Activated naive CD8-positive, alpha-beta T cell treated with anti-CD3 and anti-CD28 coated beads, Interleukin-2, amount 50 U/mL, for 24 hours (primary cell): ENCODE measurements at regions not wholly inside any gene's neighbourhood (a gene's known extent, or its start where the extent isn't known, plus 50 kb on each side); places are given as distances from the start of the nearest gene placed in this dataset.
"Not testable (repeated sequence)": the region's sequence is repeated elsewhere in the genome, so short reads cannot be mapped to it uniquely, and the experiment has no call there.

Source experiments
- ATAC-seq: fragments of 150-1000 bp; cut with Tn5 transposase; one replicate; pipeline ENCODE4 v1.10.0; 2021
- DNase-seq: peaks from one replicate; pipeline ENCODE4 v3.0.0; 2021
- H3K27ac Mint-ChIP-seq: one replicate; pipeline ENCODE4 v1.8.0; 2021; ENCODE audit warnings: mild to moderate bottlenecking, mixed read lengths
- H3K27me3 Mint-ChIP-seq: one replicate; pipeline ENCODE4 v1.8.0; 2021; ENCODE audit warnings: mixed read lengths
- H3K36me3 Mint-ChIP-seq: one replicate; pipeline ENCODE4 v1.8.0; 2021; ENCODE audit warnings: low read depth, mixed read lengths
- H3K4me1 Mint-ChIP-seq: one replicate; pipeline ENCODE4 v1.8.0; 2021; ENCODE audit warnings: mixed read lengths
- H3K4me3 Mint-ChIP-seq: one replicate; pipeline ENCODE4 v1.8.0; 2021; ENCODE audit warnings: mild to moderate bottlenecking, moderate library complexity, mixed read lengths
- H3K9me3 Mint-ChIP-seq: one replicate; pipeline ENCODE4 v1.8.0; 2021; ENCODE audit warnings: mixed read lengths

DNA sequence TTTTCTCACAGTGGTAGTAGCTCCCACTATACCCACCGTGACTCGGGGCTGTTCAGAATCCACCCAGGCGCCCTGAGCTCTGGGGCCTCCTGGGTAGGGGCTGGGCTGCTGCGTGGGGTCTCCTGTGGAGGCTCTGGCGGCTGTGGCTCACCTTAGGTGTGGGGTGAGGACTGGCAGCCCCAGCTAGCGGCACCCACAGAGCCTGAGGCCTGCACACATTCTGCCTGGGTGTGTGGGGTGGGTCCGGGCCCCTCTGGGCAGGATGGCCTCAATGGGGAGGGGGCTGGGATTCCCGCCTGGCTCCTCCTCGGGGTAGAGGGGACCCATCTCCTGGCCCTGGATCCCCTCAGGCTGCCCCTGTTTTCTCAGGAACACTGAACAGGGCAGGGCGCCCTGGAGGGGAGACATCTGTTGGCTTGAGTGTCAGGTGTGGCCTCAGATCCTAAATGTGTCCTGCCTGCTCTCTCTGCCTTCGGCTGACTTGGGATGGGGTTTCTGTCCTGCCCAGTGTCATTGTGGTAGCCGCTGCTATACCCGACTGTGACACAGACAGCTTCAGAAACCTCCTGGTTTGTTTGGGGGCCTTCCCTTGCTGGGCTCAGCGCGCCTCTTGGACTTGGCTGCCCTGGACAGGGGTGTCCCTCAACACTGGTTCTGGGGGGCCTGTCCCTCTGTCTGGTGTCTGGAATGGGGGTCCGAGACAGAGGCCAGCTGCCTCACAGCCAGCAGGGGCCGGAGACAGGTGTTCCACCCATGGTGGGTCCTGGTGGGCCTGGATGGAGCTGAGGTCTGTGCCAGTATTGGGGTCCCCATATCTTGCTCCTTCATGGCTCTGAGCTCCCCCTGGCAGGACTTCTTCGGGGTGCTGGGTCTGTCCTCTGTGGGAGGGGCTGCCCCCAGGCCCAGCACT is 354.9 kb downstream of the TMEM121 start:
- ATAC-seq (no peak), DNase-seq (no peak)
- Mint-ChIP-seq H3K27me3 (no peaks in the 10 kb centered on the region), H3K4me1 (peaks cover 3% of the 10 kb centered on the region), H3K36me3 (no peaks in the 10 kb centered on the region), H3K4me3 (no peak overlapping the region), H3K27ac (no peak overlapping the region), H3K9me3 (no peaks in the 10 kb centered on the region)

DNA sequence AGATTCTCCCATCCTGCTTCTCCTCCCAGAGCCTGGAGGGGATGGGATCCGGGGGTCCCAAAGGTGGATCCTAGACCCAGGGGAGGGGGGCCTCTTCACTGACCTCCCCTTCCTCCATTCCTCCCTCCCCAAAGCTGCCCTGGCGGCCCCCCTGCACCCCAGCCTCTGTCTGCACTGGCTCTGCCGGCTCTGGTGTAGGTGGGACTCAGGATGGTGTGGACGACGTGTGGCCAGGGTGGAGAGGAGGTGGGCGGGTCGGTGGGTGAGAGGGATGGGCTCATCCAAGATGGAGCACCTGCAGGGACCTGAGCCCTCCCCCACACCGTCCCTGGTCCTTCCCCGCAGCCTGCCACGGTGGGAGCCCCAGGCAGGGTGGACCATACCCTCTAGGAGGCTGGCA is 355.6 kb downstream of the TMEM121 start:
- DNase-seq, H3K4me3 Mint-ChIP-seq, H3K9me3 Mint-ChIP-seq, ATAC-seq, H3K27ac Mint-ChIP-seq, H3K4me1 Mint-ChIP-seq, H3K36me3 Mint-ChIP-seq, H3K27me3 Mint-ChIP-seq: not testable (repeated sequence)

DNA sequence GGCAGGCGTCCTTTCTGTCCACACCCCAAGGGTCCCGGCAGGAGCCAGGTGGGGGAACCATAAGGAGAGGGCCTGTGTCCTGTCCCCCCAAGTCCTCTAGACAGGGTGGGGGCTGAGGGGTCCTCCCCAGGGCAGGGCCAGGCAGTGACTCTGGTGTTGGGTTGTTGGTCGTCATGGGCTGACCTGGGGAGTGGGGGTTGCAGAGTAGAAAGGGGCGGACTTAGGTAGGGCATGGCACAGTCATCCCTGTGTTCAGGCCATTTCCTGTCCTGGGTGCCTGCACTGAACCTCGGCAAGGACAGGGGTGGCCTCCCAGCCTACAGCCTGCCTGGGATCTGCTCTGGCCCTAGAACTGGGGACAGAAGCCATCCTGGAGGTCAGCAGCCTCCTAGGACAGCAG is 356.2 kb downstream of the TMEM121 start:
- no peak for DNase-seq
- Mint-ChIP-seq H3K36me3 (no peaks in the 10 kb centered on the region), H3K27ac (no peak overlapping the region), H3K4me1 (peaks cover 3% of the 10 kb centered on the region), H3K4me3 (no peak overlapping the region), H3K27me3 (no peaks in the 10 kb centered on the region), H3K9me3 (no peaks in the 10 kb centered on the region)
- no peak for ATAC-seq

DNA sequence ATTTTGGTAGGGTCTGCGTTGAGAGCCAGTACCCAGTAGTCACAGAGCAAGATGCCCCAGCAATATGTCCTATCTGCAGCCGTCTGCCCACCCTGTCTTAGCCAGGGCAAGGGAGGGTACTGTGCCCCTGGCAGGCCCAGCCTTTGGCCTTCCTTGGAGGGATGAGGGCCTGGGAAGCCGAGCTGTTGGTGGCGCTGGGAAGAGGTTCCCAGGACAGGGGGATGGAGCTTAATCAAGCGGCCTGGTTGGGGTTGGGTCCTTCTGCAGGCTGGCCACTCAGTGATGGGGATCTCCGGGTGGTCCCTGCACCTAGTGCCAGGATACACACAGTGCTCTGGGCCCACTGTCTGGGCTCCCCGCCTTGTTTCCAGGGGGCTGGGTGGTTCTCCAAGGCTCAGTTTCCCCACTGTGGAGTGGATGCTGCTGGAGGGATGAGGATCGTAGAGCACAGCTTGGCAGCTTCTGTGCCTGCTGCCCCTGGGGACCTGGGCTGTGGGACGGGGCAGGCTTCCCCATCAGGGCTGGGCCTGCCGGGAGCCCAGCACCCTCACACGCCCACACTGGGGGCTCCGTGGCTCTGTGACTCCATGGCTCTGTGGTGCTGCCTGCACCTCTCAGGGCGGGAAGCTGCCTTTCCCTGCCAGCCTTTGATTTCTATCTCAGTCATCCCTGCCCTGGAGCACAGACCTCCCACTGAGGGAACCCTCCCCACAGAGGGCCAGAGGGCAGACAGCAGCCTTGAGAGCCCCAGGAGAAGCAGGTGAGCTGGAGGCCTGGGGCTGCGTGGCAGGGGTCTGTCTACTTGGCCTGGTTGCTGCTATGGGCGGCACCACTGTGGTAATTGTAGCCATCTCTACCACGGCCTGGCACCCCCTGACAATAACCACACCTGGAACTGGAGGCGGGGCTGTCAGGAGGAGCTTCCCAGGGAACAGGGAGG is 357.0 kb downstream of the TMEM121 start:
- DNase-seq (no peak), ATAC-seq (no peak)
- Mint-ChIP-seq H3K4me3 (no peak overlapping the region), H3K36me3 (no peaks in the 10 kb centered on the region), H3K4me1 (peaks cover 6% of the 10 kb centered on the region), H3K27ac (no peak overlapping the region), H3K27me3 (no peaks in the 10 kb centered on the region), H3K9me3 (no peaks in the 10 kb centered on the region)

DNA sequence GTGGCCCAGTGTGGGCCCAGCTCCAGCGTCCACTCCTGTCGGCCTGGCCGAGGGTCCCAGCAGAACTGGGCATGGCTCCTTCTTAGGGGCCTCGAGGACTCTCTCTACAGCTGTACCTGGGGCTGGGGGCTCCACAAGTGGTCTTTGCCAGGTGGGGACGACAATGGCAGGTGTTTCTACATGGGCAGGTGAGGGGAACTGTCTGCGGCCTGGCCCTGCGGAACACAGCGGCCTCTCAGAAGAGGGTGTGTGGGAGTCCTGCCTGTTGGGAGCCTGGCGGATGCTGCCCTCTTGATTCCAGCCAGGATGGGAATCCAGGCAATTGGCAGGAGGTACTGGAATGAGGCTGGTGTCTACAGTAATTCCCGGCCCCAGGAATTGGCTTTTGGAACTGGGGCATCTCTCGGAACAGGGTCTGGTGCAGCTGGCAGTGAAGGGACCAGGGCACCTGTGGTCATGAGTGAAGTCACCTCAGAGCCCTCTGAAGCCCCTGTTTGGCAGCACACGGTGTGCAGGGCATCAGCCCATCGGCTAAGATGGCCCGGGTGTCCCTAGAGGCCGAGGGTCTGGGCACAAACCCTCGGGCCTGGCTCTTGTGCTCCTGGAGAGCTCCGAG is 357.9 kb downstream of the TMEM121 start:
- not testable (repeated sequence) for H3K27me3 Mint-ChIP-seq, ATAC-seq, H3K36me3 Mint-ChIP-seq, DNase-seq, H3K4me1 Mint-ChIP-seq, H3K4me3 Mint-ChIP-seq, H3K27ac Mint-ChIP-seq, H3K9me3 Mint-ChIP-seq

DNA sequence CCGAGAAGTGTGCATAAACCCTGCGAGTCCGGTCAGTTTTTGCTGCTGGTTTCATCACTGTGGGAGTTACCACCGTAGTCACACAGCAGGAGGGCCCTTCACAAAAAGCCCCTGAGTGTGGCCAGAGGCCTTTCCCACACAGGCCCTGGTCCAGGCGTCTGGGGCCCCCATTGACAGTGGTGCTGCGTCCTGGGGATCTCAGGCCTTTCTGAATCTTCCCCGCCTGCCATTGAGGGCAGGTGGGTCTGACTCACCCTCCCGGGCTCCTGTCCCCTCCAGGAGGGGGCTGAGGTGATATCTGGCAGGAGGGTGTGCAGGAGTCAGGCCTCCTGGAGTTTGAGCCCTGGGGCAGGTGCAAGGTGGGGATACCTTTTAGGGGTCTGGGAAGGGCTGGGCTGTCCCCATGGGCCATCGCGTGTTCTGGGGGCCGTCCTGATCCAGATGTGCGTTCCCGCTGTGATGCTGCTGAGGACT is 358.5 kb downstream of the TMEM121 start:
- Mint-ChIP-seq H3K4me1 (peaks cover 6% of the 10 kb centered on the region), H3K27ac (no peak overlapping the region), H3K9me3 (no peaks in the 10 kb centered on the region), H3K36me3 (no peaks in the 10 kb centered on the region), H3K27me3 (no peaks in the 10 kb centered on the region), H3K4me3 (no peak overlapping the region)
- no peak for DNase-seq
- ATAC-seq: no peak

DNA sequence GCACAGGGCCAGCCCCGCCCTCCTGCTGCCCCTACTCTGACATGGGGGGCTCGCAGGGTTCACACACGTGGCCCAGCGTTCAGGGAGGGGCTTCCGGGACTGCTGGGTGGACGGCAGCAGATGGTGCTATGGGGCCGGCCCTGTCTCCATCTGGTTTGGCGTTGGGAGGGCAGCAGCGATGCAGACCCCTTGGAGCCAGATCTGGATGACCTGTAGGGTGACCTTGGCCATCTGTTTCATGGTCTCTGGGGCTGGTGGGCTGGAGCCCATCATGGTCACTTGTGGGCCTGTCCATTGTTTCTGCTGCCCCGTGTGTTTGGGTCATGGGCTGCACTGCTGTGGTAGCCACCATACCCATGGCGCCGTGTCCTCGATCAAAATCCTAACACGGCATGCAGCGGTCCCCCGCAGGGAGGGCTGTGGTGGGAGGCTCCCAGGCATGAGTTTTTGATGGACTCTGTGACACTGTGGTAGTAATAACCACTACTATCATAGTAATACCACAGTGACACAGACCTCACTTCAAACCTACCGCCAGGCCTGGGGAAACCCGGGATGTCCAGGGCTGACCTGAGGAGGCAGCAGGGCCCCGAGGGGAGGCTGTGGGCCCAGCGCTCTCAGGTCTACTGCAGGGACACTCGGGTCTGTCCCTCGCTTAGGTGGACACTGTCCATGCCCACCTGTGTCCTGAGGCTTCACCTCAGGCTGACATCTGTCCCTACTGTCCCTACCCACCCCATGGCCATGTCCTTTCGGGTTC is 359.4 kb downstream of the TMEM121 start:
- no peak overlapping the region for H3K27ac Mint-ChIP-seq
- DNase-seq (no peak), ATAC-seq (no peak)
- H3K4me1 Mint-ChIP-seq: peaks cover 6% of the 10 kb centered on the region
- H3K9me3 Mint-ChIP-seq: no peaks in the 10 kb centered on the region
- H3K4me3 Mint-ChIP-seq: no peak overlapping the region
- H3K27me3 Mint-ChIP-seq: no peaks in the 10 kb centered on the region
- H3K36me3 Mint-ChIP-seq: no peaks in the 10 kb centered on the region

DNA sequence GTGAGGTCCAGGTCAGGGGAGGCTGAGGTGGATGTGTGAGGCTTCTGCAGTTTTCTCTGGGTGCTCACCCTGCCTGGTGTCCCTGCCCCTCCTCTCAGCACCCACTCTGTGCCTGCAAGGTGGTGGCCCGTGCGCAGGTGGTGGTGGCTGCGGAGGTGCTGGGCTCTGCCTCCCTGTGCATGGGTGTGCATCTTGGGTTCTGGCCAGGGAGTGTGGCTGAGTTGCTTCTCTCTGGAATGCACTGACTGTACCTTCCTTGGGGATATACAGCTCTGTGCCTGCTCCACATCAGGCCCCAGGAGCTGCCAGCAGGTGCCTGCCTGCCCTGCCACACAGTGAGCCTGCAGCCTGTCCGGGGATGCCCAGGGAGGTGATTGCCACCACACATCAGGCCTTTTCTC is 360.4 kb downstream of the TMEM121 start:
- H3K4me3 Mint-ChIP-seq, H3K27ac Mint-ChIP-seq, ATAC-seq, H3K4me1 Mint-ChIP-seq, H3K27me3 Mint-ChIP-seq, H3K9me3 Mint-ChIP-seq, DNase-seq, H3K36me3 Mint-ChIP-seq: not testable (repeated sequence)

DNA sequence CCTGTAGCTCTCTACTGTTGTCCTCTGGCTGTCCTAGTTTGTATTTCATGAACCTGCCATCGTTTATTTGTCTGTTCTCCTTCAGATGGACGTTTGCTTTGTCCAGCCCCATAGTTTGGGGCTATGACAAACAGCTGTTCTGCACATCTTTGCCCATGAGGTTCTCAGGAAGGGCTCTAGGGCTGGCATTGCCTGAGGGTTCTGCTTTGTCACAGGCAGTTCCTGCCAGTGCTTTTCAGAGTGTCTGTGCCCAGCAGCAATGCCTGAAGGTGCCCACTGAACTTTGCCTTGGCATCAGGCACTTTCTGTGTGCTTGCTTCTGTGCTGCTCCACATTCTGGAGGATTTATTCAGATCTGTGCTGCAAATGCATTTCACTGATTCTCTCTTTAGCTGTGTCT is 361.3 kb downstream of the TMEM121 start:
- H3K27ac Mint-ChIP-seq: no peak overlapping the region
- H3K9me3 Mint-ChIP-seq: no peaks in the 10 kb centered on the region
- H3K4me1 Mint-ChIP-seq: peaks cover 6% of the 10 kb centered on the region
- ATAC-seq (no peak), DNase-seq (no peak)
- H3K4me3 Mint-ChIP-seq: no peak overlapping the region
- H3K36me3 Mint-ChIP-seq: no peaks in the 10 kb centered on the region
- no peaks in the 10 kb centered on the region for H3K27me3 Mint-ChIP-seq

DNA sequence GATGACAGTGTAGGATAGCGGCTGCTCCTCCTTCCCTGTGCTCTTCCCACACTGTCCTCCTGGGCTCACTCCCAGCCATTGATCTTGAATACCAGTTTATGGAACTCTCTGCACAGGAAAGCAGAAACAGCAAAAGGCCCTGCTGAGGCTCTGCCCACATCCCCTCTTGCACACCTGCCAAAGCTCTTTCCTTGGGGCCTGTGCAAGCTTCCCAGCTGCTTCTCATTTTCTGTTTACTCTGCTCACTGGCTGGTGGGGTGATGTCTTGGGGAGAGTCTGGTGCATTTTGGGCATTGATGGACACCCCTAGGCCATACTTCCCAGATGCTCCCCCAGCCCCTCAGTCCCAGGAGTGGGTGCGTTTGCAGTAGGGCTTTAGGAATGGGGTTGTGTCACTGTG is 361.8 kb downstream of the TMEM121 start:
- Mint-ChIP-seq H3K4me1 (peaks cover 6% of the 10 kb centered on the region), H3K27me3 (no peaks in the 10 kb centered on the region), H3K9me3 (no peaks in the 10 kb centered on the region), H3K4me3 (no peak overlapping the region), H3K27ac (no peak overlapping the region), H3K36me3 (no peaks in the 10 kb centered on the region)
- DNase-seq (no peak), ATAC-seq (no peak)

DNA sequence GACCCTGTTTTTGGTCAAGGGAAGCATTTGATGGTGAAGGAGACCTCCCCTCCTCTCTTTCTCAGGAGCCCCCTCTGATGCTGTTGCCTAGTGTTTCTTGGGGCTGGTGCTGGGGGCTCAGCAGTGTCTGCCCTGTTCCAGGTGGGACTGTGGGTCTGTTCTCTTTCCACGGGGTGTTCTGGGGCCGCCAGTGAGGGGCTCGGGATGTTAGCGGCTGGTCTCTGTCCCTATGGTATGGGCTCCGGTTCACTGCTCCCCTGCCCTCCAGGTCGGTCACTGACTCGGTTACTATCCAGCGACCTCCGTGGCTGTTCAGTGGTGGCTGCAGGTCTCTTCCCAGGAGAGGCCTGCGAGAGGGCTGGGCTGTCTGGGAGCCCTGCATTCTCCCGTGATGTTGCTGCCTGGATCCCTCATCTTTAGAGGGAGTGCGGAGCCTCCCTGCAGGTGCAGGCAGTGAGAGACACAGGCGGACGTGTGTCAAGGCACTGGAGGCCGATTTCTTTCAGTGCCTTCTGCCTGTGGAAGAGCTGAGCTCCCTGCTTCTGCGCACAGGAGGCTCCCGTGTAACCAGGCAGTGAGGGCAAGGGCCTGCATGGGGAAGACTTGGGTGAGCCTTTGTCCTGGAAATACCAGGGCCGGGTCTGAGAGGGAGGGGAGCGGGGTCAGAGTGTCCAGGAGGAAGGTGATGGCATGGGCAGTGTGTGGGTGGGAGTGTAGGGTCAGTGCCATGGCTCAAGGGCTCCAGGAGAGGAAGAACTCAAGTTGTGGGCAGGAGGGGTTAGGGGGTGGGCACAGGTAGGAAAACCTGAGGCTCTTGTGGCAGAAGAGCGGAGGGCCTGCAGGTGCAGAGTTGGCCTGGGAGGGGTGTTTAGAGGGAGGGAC is 362.6 kb downstream of the TMEM121 start:
- H3K27ac Mint-ChIP-seq: no peak overlapping the region
- no peaks in the 10 kb centered on the region for H3K27me3 Mint-ChIP-seq
- no peak overlapping the region for H3K4me3 Mint-ChIP-seq
- DNase-seq (no peak), ATAC-seq (no peak)
- no peaks in the 10 kb centered on the region for H3K9me3 Mint-ChIP-seq
- no peaks in the 10 kb centered on the region for H3K36me3 Mint-ChIP-seq
- H3K4me1 Mint-ChIP-seq: peaks cover 6% of the 10 kb centered on the region

DNA sequence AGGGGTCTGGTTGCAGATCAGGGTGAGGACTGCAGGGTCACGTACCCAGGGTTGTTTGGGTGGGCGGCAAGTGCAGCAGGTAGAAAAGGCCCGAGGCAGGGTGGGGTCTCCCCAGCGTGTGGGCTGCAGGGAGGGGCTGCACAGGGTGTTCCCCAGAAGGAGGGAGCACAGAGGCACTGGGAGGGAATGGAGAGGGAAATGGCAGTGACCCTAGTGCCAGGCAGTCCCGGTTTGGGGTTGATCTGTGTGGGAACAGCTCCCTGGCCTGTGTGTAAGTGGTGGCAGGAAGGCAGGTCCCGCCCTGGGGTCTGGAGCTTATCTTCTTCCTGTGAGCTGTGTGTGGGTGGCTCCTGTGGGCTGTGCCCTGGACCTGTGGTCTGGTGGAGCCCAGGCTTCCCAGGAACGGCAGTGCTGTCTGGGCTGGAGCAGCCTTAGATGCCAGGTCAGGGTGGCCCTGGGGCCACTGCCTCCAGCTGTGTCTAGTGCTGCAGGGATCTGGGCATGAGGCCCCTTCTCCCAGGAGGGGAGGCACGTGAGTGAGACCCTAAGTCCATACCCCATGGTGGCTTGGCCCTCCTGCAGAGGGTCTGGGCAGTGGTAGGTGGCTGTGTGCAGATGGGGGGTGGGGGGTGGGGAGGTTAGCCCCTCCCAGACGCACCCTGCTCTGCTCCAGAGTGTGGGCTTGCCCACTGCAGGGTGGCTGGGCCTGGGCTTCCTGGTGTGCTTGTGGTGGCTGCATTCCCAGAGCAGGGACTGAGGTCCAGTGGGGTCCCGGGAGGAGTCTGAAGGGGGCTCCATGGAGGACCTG is 363.5 kb downstream of the TMEM121 start:
- Mint-ChIP-seq H3K27ac (no peak overlapping the region), H3K4me1 (peaks cover 6% of the 10 kb centered on the region), H3K36me3 (no peaks in the 10 kb centered on the region), H3K9me3 (no peaks in the 10 kb centered on the region), H3K27me3 (no peaks in the 10 kb centered on the region), H3K4me3 (no peak overlapping the region)
- ATAC-seq: no peak
- no peak for DNase-seq
